ENCODE measurements at regions not wholly inside any gene's neighbourhood (a gene's known extent, or its start where the extent isn't known, plus 50 kb on each side); places are given as distances from the start of the nearest gene placed in this dataset.

DNA sequence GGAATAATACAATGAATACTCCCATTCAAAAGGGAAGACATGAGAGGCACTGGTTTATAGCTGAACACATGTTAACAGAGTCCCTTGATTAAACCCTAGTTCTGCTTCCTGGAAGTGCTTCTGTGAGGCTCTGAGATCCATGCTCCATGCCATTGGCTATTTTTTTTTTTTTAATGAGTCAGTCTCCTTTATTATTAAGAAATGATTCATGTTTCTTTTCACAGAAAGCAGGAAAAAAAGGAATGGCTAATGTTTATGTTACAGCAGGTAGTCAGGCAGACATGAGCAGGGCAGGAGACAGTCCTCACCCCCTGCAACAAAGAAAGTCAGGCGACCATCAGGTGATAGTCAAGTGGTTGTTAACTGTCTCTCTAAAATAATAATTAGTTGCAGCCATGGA lies 598.7 kb downstream of the EPHA5 start:
- TF ChIP-seq, protein P1, sequence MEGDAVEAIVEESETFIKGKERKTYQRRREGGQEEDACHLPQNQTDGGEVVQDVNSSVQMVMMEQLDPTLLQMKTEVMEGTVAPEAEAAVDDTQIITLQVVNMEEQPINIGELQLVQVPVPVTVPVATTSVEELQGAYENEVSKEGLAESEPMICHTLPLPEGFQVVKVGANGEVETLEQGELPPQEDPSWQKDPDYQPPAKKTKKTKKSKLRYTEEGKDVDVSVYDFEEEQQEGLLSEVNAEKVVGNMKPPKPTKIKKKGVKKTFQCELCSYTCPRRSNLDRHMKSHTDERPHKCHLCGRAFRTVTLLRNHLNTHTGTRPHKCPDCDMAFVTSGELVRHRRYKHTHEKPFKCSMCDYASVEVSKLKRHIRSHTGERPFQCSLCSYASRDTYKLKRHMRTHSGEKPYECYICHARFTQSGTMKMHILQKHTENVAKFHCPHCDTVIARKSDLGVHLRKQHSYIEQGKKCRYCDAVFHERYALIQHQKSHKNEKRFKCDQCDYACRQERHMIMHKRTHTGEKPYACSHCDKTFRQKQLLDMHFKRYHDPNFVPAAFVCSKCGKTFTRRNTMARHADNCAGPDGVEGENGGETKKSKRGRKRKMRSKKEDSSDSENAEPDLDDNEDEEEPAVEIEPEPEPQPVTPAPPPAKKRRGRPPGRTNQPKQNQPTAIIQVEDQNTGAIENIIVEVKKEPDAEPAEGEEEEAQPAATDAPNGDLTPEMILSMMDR (IDR thresholded peaks at IDR 0.05) = no peak
- TF ChIP-seq EP300 (IDR thresholded peaks at IDR 0.05) = no peak
- TF ChIP-seq POLR2AphosphoS5 (IDR thresholded peaks at IDR 0.05) = no peak
- no peak for TF ChIP-seq POLR2A (IDR thresholded peaks at IDR 0.05)
- WGBS = 84% methylated on average over 1 of the region's 1 CpG
- H3K4me3 ChIP-seq = no peak overlapping the region
- H3K36me3 ChIP-seq = no peaks in the 10 kb centered on the region
- H3K4me1 ChIP-seq = no peaks in the 10 kb centered on the region
- no peaks in the 10 kb centered on the region for H3K9me3 ChIP-seq
- DNase-seq (ENCODE audit: low spot score in 2 of 2) = no peak
- H3K27me3 ChIP-seq = no peaks in the 10 kb centered on the region
- no peak overlapping the region for H3K27ac ChIP-seq

DNA sequence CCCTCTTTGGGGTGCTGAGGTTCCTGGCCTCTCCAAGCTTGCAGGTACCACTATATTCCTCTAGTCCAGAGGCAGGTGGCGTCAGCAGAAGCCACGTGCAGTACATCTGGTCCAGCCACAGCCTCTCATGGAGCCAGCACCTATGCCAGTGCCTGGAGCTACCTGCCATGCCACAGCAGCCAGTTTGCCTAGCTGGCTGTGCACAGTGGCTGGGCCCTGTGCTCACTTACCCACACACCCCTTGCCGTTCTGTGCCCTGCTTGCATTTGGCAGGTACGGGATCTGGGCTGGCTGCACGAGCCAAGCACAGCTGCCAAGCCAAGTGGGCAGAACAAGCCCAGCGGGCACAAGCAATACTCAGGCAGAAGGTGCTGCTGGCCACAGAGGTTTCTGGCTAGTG lies 601.1 kb downstream of the EPHA5 start:
- 52% methylated on average over 6 of the region's 6 CpGs for WGBS
- Histone ChIP-seq H3K36me3 (no peaks in the 10 kb centered on the region), H3K27me3 (no peaks in the 10 kb centered on the region), H3K4me3 (no peak overlapping the region), H3K4me1 (no peaks in the 10 kb centered on the region), H3K27ac (no peak overlapping the region), H3K9me3 (no peaks in the 10 kb centered on the region)
- DNase-seq (ENCODE audit: low spot score in 2 of 2) = no peak
- TF ChIP-seq POLR2A (IDR thresholded peaks at IDR 0.05) (no peak), POLR2AphosphoS5 (IDR thresholded peaks at IDR 0.05) (no peak), EP300 (IDR thresholded peaks at IDR 0.05) (no peak)
- TF ChIP-seq, protein P1 (IDR thresholded peaks at IDR 0.05) = no peak

DNA sequence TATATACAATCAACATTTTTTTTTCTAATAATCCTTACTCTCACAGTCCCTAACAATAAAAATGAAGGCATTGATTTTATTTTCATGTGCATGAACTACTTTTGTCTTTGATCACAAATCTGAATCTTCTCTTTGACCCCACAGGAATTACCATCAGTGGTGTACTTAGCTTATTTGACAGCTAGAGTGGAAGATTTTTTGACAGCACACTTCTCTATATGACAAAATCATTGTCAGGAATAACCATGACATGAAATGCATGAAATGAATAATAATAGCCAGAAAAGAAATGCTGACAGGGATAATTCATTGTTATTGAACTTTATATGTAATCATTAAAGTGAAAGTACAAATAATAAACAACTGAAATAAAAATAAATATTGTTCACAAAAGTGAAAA lies 604.2 kb downstream of the EPHA5 start:
- Histone ChIP-seq H3K4me3 (no peak overlapping the region), H3K27ac (no peak overlapping the region), H3K4me1 (no peaks in the 10 kb centered on the region), H3K9me3 (no peaks in the 10 kb centered on the region), H3K27me3 (no peaks in the 10 kb centered on the region), H3K36me3 (no peaks in the 10 kb centered on the region)
- TF ChIP-seq POLR2A (IDR thresholded peaks at IDR 0.05) (no peak), POLR2AphosphoS5 (IDR thresholded peaks at IDR 0.05) (no peak), EP300 (IDR thresholded peaks at IDR 0.05) (no peak)
- TF ChIP-seq, protein P1 (IDR thresholded peaks at IDR 0.05) = no peak
- no peak for DNase-seq (ENCODE audit: low spot score in 2 of 2)

DNA sequence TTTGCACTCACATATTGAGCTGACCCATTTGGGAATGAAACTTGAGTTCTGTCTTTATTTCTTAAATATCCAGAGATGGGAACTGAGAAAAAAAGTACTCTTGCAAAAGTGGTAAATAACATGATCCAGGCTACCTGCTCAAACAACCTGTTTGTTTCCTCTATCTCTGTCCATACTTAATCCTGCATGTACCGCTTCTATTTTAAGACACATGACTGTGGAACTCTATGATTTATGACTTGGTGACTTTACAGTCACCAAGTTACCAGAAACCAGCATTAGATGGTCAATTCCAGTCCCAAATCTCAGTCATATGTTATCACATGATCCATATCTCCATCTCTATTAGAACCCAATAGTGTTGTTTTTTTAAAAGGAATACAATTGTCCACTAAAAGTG lies 606.7 kb downstream of the EPHA5 start:
- TF ChIP-seq EP300 (IDR thresholded peaks at IDR 0.05) = no peak
- no peak for TF ChIP-seq POLR2A (IDR thresholded peaks at IDR 0.05)
- no peak for TF ChIP-seq POLR2AphosphoS5 (IDR thresholded peaks at IDR 0.05)
- TF ChIP-seq, protein P1 (IDR thresholded peaks at IDR 0.05) = no peak
- Histone ChIP-seq H3K27me3 (no peaks in the 10 kb centered on the region), H3K4me3 (no peak overlapping the region), H3K27ac (no peak overlapping the region), H3K9me3 (no peaks in the 10 kb centered on the region), H3K36me3 (no peaks in the 10 kb centered on the region), H3K4me1 (no peaks in the 10 kb centered on the region)
- WGBS = 86% methylated on average over 1 of the region's 1 CpG
- no peak for DNase-seq (ENCODE audit: low spot score in 2 of 2)

DNA sequence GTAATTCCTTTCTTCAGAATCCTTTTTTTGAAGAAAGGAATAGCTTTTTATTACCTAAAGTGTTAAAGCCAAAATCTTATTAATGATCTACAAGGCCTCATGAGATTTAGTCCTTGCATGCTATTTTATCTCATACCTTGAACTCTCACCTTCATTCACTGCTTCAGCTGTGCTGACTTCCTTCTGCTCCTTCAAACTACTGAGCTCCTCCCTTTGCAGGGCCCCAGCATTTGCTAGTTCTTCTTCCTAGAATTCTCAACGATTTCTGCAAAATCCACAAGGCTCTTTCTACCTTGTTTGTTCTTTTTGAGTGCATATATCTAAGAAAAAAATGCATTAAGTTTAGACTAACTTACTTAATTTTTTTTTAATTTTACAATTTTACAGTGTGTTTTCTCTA lies 619.5 kb downstream of the EPHA5 start:
- Histone ChIP-seq H3K4me3 (no peak overlapping the region), H3K36me3 (no peaks in the 10 kb centered on the region), H3K27ac (no peak overlapping the region), H3K4me1 (peaks cover 15% of the 10 kb centered on the region), H3K27me3 (no peaks in the 10 kb centered on the region), H3K9me3 (no peaks in the 10 kb centered on the region)
- 5% methylated on average over 1 of the region's 1 CpG for WGBS
- DNase-seq (ENCODE audit: low spot score in 2 of 2) = no peak
- TF ChIP-seq EP300 (IDR thresholded peaks at IDR 0.05) = no peak
- no peak for TF ChIP-seq POLR2A (IDR thresholded peaks at IDR 0.05)
- TF ChIP-seq, protein P1 (IDR thresholded peaks at IDR 0.05) = no peak
